ENCODE measurements at regions not wholly inside any gene's neighbourhood (a gene's known extent, or its start where the extent isn't known, plus 50 kb on each side); places are given as distances from the start of the nearest gene placed in this dataset.

DNA sequence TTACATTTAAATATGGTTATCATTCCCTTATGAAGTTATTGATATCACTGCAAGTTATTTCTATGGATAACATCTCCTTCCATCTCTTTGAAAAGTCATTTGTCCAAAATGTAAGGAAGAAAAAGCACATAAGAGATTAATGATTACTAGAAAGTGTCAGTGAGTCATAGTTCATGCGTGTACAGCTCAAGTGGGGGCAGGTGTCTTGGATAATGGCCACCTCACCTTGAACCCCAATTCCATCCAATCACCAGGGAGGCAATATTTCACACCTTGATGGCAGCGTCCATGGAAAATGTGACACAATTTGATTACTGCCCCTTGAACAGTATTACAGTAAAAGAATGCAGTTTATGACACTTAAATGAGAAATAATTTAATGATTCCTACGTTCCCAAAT, 358.3 kb upstream of the SOX9 start:
- no peak overlapping the region for H3K18ac ChIP-seq (ENCODE audit: extremely low read depth, low read length)
- ChIA-PET CTCF (ENCODE audit: partially characterized antibody) (interaction anchor here (0.8 to 1.8 kb wide), 3 partner anchors 16 to 289 kb away, joined by 3 to 5 read pairs (median 3); no protein-coding TSS in a partner anchor), POLR2A (ENCODE audit: partially characterized antibody) (no interaction called here)
- H4K5ac ChIP-seq (ENCODE audit: insufficient read length, low read depth, low read length): no peak overlapping the region
- no peak overlapping the region for H3K56ac ChIP-seq (replicated peaks; ENCODE audit: insufficient read length, low read depth, low read length)
- H3K27ac ChIP-seq (ENCODE audit: low read depth, low read length): no peak overlapping the region
- H4K8ac ChIP-seq (ENCODE audit: extremely low read depth, insufficient read depth, low read length): no peak overlapping the region
- no peaks in the 10 kb centered on the region for H3K23me2 ChIP-seq (ENCODE audit: low read depth, low read length)
- H3K14ac ChIP-seq (ENCODE audit: insufficient read length): no peak overlapping the region
- H3K9me3 ChIP-seq (ENCODE audit: insufficient read depth in 2 of 2, low read depth in 1 of 2, low read length in 1 of 2): no peaks in the 10 kb centered on the region
- no peaks in the 10 kb centered on the region for H3K79me2 ChIP-seq (ENCODE audit: control insufficient read depth in 1 of 2, insufficient read depth in 2 of 2, low read length in 2 of 2)
- H2BK12ac ChIP-seq (ENCODE audit: low read depth, low read length): no peak overlapping the region
- no peak overlapping the region for H3K4me2 ChIP-seq (ENCODE audit: insufficient read depth in 1 of 2, low read depth in 2 of 2, low read length in 2 of 2)
- no peaks in the 10 kb centered on the region for H3K79me1 ChIP-seq (ENCODE audit: low read depth, low read length)
- H2AFZ ChIP-seq (ENCODE audit: low read length): no peak overlapping the region
- no peak for TF ChIP-seq TEAD4 (IDR thresholded peaks at IDR 0.05; ENCODE audit: low read depth, low read length)
- no peak for TF ChIP-seq SIN3A (conservative IDR thresholded peaks at IDR 0.05 in 1 of 2, IDR thresholded peaks at IDR 0.05 in 1 of 2; ENCODE audit: low read depth in 1 of 2, low read length in 2 of 2)
- H3K9ac ChIP-seq (replicated peaks in 1 of 4; ENCODE audit: extremely low read depth in 1 of 4, low read depth in 3 of 4, low read length in 3 of 4): no peak overlapping the region
- H3K36me3 ChIP-seq (ENCODE audit: control insufficient read depth in 2 of 4, insufficient read depth in 4 of 4, low read length in 3 of 4): no peaks in the 10 kb centered on the region
- no peak overlapping the region for H2BK15ac ChIP-seq (ENCODE audit: low read length)
- no peaks in the 10 kb centered on the region for H3K27me3 ChIP-seq (replicated peaks in 1 of 4; ENCODE audit: control insufficient read depth in 3 of 4, extremely low read depth in 1 of 4, insufficient read depth in 3 of 4, low read length in 3 of 4)
- no peak overlapping the region for H2AK5ac ChIP-seq (ENCODE audit: low read depth, low read length)
- no peaks in the 10 kb centered on the region for H4K20me1 ChIP-seq (replicated peaks in 1 of 2; ENCODE audit: control insufficient read depth in 1 of 2, insufficient read depth in 2 of 2, low read length in 2 of 2)
- no peak overlapping the region for H2BK5ac ChIP-seq (ENCODE audit: low read depth, low read length)
- H4K91ac ChIP-seq (replicated peaks; ENCODE audit: insufficient read length, low read length): no peak overlapping the region
- WGBS, 2 experiments (ENCODE audit: extremely low coverage in 1 of 2, insufficient coverage in 1 of 2, insufficient read length in 1 of 2, insufficient replicate concordance in 2 of 2, low coverage in 1 of 2, low lambda C conversion rate in 2 of 2, missing lambda C conversion rate in 1 of 2): 88% methylated on average over 3 of the region's 3 CpGs; no CpG with 5 or more reads in 1 of the 2 experiments
- no peaks in the 10 kb centered on the region for H3K4me1 ChIP-seq (replicated peaks in 1 of 4; ENCODE audit: control insufficient read depth in 3 of 4, insufficient read depth in 4 of 4, low read length in 3 of 4)
- H3K4me3 ChIP-seq (ENCODE audit: extremely low read depth in 1 of 4, insufficient read depth in 2 of 4, low read depth in 3 of 4, low read length in 4 of 4): no peak overlapping the region
- no peak for DNase-seq (ENCODE audit: low read depth in 1 of 2, low spot score in 2 of 2)
- H3K23ac ChIP-seq (ENCODE audit: insufficient read length): no peak overlapping the region
- H2BK20ac ChIP-seq (ENCODE audit: low read length): no peak overlapping the region
- H2BK120ac ChIP-seq (replicated peaks; ENCODE audit: low read depth, low read length): no peak overlapping the region
- H3K4ac ChIP-seq (replicated peaks; ENCODE audit: insufficient read length, low read depth, low read length): no peak overlapping the region
- no peak for FAIRE-seq
